A673 (cell line): ENCODE measurements at regions not wholly inside any gene's neighbourhood (a gene's known extent, or its start where the extent isn't known, plus 50 kb on each side); places are given as distances from the start of the nearest gene placed in this dataset.

Source experiments
- CTCF ChIP-seq: fragments of 300-800, 200-600 bp; sonication (generic); conservative IDR thresholded peaks from 2 replicates; pipeline ENCODE4 v1.5.1; 2017; ENCODE audit warnings: low read depth, mild to moderate bottlenecking, antibody characterized with exemption, low read length, moderate library complexity, mixed read lengths
- EZH2 ChIP-seq: fragments of 200-600 bp; sonication (generic); IDR thresholded peaks from 2 replicates; pipeline ENCODE4 v1.6.1; 2017; ENCODE audit warnings: borderline replicate concordance, low read depth, mild to moderate bottlenecking, mixed read lengths, antibody characterized with exemption, low read length; ENCODE audit not compliant: poor library complexity, severe bottlenecking

- TF ChIP-seq CTCF (no peak), EZH2 (no peak)
These were observed 1326.5 kb upstream of the B3GALT2 start for GRCh38 chr1:194512957-194513356.
